SH-SY5Y (cell line): ENCODE measurements at regions not wholly inside any gene's neighbourhood (a gene's known extent, or its start where the extent isn't known, plus 50 kb on each side); places are given as distances from the start of the nearest gene placed in this dataset.

Source experiments
- GATA2 ChIP-seq: IDR thresholded peaks from 2 replicates; pipeline ENCODE4 v1.6.1; 2011; ENCODE audit warnings: mild to moderate bottlenecking, low read depth, low read length
- GATA3 ChIP-seq: IDR thresholded peaks from 2 replicates; pipeline ENCODE4 v1.6.1; 2011; ENCODE audit warnings: low read depth, mild to moderate bottlenecking, low read length, moderate library complexity

DNA sequence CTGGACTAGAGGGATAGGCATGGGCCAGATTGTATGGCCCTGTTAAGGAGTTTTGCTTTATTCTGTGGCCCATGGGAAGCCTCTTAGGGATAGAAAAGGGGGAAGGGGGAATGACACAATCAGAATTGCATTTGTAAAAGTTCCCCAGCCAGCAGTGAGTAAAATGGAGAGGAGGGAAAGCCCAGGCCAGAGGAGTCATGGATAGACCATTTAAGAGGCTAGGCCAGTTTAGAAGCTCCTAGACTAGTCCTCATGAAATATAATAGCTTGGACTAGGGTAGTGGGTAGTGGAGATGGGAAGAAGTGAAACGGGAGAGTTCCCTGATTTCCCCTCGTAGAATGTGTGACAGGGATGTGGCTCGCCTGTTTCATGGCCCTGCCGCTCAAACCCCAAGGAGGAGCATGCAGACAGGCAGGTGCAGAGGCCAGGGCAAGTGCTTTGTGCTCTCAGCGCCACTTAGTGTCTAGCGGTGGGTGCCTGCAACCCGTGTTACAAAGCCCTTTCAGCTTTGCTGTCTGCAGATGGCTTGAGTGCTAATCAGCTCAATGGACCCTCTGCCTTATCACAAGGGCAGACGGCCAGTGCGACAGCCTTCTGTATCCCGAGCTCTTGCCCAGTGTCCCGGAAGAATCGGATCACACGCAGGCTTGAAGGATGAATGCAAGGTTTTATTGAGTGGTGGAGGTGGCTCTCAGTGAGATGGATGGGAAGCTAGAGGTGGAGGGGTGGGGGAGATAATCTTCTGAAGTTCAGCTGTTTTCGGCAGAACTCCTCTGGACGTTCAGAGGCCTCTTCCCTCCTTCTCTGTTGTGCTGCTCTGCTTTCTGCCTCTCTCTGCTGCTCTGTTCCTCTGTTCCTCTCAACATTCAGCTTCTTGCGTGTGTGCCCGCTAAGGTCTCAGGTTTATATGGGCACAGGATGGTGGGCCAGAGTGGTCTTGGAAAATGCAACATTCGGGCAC, 141.1 kb downstream of the CEP57L1 start:
- TF ChIP-seq GATA2 (no peak), GATA3 (no peak)
